COR-L47 (cell line): ENCODE measurements at regions not wholly inside any gene's neighbourhood (a gene's known extent, or its start where the extent isn't known, plus 50 kb on each side); places are given as distances from the start of the nearest gene placed in this dataset.
A peak's percentile ranks its signal among the peaks of the same experiment; 100 is the strongest.

ENCODE experiments used
- DNase-seq: peaks from one replicate; lab custom pipeline; 2025; lab: John Stamatoyannopoulos, UW

GRCh38 chr10:58932577-58933314 lies 243.7 kb upstream of the PHYHIPL start:
- DNase-seq, result no peak

- no peak for DNase-seq
Observed at GRCh38 chr10:58936364-58936763, 240.1 kb upstream of the PHYHIPL start.

DNA sequence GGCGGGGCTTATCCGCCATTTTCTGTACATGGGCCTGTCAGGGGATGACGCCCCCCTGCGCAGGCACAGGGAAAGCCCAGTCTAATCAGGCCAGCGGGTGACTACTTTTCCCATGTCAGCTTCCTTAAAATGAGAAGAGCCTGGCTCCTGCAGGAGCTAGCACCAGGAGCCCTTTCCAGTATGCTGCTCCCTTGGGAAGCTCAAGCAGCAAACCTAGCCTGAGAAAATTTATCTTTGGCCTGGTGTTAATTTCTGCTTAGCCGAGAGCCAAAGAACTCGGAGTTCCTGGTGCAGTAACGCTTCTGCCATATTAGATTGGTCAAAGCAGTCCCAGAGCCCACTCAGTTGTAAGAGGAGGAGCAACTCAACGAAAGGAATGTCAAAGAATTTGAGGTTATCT lies 239.0 kb upstream of the PHYHIPL start:
- DNase-seq, result no peak

DNA sequence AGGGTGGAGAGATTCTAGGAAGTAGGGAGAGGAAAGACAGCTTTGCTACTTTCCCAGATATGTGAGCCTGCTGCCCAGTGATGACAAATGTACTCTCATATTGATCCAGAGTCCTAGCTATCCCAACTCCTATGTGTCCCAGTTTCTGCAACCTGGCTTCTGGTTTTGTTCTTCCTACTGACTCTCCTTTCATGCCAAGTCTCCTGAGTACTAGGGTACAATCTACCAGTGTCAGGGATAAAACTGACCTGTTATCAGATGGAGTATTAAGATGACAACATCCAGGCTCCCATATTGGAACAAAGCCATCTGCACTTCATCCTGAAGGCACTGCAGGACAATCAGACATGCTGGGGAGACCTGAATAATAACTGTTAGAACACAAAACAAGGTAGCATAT lies 233.7 kb upstream of the PHYHIPL start:
- DNase-seq, result peak; percentile 76

- DNase-seq, result no peak
Observed at GRCh38 chr10:58943256-58943890, 233.1 kb upstream of the PHYHIPL start.

GRCh38 chr10:58943960-58944359 lies 232.5 kb upstream of the PHYHIPL start:
- DNase-seq, result no peak

DNA sequence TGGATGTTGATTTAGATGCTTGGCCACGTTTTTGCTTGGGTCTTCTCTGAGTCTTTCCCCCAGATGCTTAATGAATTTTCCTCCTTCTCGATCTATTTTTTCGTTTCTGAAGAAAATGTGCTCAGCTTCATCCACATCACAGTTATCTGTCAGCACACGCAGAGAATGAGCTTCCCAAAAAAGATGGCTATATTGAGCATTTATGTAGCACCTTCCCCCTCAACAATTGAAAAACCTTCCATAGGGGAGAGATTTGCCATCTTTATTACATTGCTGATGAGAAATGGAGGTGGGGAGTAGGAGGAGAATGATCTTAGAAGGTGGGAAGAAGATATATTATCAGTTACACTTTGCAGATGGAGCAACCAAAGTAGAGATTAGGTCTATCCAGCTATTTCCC lies 228.1 kb upstream of the PHYHIPL start:
- no peak for DNase-seq

DNA sequence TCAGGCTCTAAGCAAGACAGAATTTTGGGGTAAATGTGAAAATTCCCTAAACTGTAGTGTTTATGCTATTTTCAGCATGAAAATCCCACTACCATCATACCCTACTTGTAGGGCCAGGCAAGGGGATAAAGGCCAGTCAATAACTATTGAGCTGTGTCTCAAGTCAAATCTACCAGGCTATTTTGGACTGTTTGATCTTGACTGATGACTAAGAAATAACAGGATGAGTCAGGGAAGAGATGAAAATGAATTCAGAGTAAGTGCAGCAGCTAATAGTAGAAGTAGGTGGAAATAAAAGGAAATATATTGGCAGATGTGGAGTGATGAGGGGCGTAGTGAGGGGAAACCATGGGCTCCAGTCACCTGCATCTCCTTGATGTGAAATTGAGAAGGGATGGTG lies 225.8 kb upstream of the PHYHIPL start:
- DNase-seq, result no peak

DNA sequence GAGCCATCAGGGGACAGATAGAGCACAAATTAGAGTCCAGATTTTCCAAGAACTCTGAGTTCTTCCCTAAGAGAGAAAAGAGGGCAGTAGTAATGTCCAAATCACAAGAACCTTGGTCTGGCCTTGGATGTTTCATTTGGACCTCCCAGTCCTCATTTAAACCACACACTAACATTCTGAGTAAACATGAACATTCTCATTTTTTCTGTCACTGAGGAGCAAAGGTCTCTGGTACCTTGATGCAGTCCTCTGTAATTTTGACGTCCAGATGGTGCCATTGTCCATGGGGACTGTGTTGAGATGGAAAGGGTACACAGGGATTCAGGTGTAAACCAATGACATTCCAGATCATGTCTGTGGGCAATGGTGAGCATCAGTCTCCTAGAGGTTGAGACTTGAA lies 225.4 kb upstream of the PHYHIPL start:
- DNase-seq, result no peak

DNA sequence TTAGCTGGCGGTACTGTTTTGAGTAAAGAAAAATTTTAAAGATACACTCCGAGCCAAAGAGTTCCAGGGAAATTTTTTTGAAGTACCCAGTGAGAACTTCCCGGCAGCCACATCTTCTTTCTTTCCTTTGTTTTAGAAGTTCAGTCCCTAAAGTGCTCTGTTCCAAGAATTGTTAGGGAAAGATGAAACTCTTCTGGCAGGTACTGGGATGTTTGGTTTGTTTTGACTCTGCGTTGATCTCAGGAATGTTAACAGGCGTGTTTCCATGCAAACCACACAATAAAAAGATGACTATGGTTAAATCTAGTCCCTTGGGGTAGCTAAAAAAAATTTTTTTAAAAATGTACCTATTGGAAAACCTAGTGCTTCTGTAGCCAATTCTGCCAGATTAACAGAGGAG lies 224.7 kb upstream of the PHYHIPL start:
- DNase-seq, result no peak

DNA sequence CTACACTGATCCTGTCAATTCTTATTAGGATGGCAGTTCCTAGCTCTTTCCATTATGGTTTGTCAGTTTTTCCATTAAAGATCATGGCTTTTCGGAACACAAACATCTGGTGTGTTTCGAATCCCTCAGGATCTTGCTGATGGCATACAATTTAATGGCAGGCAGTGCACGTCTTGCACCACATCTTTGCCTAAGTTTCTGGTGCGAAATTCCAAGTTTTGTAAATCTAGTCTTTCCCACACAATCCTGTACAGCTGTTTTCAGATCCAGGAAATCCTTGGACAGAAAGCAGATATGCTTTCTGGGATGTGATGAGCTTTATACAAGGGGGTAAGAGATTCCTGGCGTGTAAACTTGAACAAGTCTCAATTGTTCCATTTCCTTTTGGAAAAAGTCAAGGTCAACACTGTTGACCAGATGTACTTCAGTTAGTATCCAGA lies 224.3 kb upstream of the PHYHIPL start:
- no peak for DNase-seq

- peak; percentile 25 for DNase-seq
Observed at GRCh38 chr10:58952747-58953466, 223.5 kb upstream of the PHYHIPL start.

GRCh38 chr10:58954178-58954577 lies 222.3 kb upstream of the PHYHIPL start:
- no peak for DNase-seq

DNA sequence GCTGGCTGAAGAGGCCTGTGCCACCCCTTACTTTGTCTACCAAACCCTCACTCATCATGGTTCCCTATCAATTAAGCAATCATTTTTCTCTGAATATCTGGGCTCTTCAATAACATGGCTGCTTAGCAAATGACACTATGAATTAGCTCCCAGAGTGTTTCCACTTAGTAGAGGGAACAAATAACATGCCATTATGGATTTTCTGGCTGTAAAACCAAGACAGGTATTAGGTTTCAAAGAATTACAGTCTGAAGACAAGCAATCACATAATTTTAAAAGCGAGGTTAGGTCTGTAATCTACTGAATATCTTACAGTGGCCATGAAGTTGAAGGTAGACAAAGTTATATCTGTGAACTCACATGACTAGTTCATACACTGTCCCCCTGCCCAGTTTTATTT lies 220.8 kb upstream of the PHYHIPL start:
- DNase-seq, result no peak

GRCh38 chr10:58956926-58957325 lies 219.5 kb upstream of the PHYHIPL start:
- DNase-seq, result no peak

DNA sequence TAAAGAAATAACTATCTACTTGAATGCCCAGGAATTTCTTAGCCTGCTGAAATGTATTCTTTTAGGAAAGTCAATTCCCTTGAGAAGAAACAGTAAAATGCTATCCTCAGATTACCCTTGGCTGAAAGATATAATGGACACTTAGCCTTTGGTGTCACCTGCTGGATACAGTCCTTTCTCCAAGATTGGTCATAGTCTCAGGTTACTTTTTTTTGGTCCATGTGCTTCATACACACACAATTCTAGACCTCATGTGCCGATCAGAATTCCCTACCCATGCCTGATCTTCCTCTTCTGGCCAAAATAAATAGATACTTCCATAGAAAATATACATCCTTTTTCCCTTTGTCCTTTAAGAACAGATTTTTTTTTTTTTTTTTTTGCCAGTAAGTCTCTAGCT lies 218.9 kb upstream of the PHYHIPL start:
- DNase-seq, result no peak

DNA sequence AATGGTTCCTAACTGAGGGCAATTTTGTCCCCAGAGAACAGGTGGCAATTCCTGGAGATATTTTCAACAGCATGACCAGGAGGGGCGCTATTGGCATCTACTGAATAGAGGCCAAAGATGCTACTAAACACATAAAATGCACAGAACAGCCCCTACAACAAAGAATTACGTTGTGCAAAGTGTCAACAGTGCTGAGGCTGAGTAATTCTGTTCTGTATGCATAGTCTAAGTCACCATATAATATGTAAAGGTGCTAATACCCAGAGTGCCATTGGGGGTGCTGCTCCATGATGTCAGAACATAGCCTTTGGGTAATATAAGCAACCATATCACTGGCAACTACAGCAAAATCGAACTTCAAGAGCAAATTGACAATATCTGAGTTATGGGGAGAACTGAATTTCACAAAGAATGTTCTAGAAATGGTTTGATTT lies 213.3 kb upstream of the PHYHIPL start:
- DNase-seq, result peak; percentile 23

DNA sequence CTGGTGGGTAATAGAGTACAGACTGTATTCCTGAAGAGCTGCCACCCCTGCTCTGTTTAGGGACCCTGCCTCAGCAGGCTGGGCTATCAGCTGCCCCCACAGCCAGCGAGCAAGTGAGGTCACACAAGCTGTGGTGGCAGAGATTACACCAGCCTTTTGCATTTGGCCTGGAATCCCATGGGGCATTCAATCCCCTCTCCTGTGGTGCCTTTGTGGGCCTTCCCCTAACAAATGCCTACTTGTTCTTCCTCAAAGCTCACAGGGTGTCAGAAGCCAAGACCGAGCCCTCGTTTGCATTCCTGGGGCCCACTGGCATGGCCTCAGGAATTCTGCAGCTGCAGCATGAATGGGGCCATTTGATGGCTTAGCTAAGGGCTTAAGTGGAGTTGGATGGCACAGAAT lies 212.7 kb upstream of the PHYHIPL start:
- no peak for DNase-seq

DNA sequence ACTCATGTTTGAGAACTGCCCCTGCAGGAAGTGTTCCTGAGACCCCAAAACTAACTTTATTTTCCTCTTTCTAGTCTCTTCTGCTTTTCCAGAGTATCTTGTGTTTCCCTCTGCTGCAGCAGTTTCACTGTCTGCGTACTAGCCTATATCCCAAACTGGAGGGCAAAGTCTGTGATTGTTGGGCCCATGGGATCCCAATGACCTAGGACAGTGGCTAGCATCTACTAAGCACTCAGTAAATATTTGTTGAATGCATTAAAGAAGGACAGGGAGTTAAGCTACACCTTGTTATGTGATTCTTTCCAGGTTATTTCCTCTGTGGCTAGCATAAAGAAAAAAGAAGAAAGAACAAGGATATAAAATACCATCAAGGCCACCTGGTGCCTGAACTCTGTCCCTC lies 210.6 kb upstream of the PHYHIPL start:
- DNase-seq, result no peak

- DNase-seq, result peak; percentile 70
Observed at GRCh38 chr10:58967551-58968388, 208.7 kb upstream of the PHYHIPL start.

GRCh38 chr10:58968389-58968755 lies 208.1 kb upstream of the PHYHIPL start:
- no peak for DNase-seq

DNA sequence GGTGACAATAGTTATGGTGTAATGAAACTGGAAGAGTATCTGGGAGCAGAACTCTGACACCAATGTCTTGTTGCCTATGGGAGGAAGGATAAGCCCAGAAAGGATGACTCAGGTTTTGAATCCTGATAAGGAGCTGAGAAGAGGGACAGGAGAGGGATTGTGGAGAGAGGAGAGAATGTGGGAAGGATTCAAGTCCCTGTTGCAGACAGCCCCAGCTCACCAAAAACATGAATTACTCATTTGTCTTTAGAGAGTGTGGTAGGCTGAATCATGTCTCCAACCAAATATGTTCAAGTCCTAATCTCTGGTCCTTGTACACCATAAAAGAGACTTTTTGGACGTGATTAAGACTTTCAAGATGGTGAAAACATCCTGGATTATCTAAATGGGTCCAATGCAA lies 206.9 kb upstream of the PHYHIPL start:
- no peak for DNase-seq
